ENCODE measurements at regions not wholly inside any gene's neighbourhood (a gene's known extent, or its start where the extent isn't known, plus 50 kb on each side); places are given as distances from the start of the nearest gene placed in this dataset.

- peaks cover 2% of the 10 kb centered on the region for H3K27me3 Mint-ChIP-seq (ENCODE audit: low read depth, unreplicated experiment)
- no peaks in the 10 kb centered on the region for H3K9me3 ChIP-seq (ENCODE audit: insufficient read depth, low read depth, low read length)
- DNase-seq (ENCODE audit: low read depth) (peak; percentile 39), FAIRE-seq (no peak)
- no peak overlapping the region for H3K4me3 Mint-ChIP-seq (ENCODE audit: unreplicated experiment)
- H3K27me3 ChIP-seq (ENCODE audit: insufficient read depth, low read length) = no peaks in the 10 kb centered on the region
- H3K27ac Mint-ChIP-seq (ENCODE audit: unreplicated experiment) = no peak overlapping the region
- no peaks in the 10 kb centered on the region for H3K36me3 ChIP-seq (ENCODE audit: insufficient read depth, low read length)
- no peak overlapping the region for H3K27ac ChIP-seq (ENCODE audit: low read depth, low read length)
- no peaks in the 10 kb centered on the region for H3K4me1 ChIP-seq (ENCODE audit: insufficient read depth, low read length)
- H3K9ac ChIP-seq (ENCODE audit: low read length) = no peak overlapping the region
- no peak for TF ChIP-seq EZH2 (IDR thresholded peaks at IDR 0.05; ENCODE audit: insufficient read depth, low read length)
- no peak overlapping the region for H3K4me2 ChIP-seq (ENCODE audit: low read length)
- H2AFZ ChIP-seq (ENCODE audit: low read depth, low read length) = no peak overlapping the region
- no peaks in the 10 kb centered on the region for H3K9me3 Mint-ChIP-seq (ENCODE audit: unreplicated experiment)
- H3K79me2 ChIP-seq (ENCODE audit: insufficient read depth, low read length) = no peaks in the 10 kb centered on the region
- no peaks in the 10 kb centered on the region for H3K36me3 Mint-ChIP-seq (ENCODE audit: low read depth, unreplicated experiment)
- no peak overlapping the region for H3K4me3 ChIP-seq (ENCODE audit: insufficient read depth, low read depth, low read length)
- H4K20me1 ChIP-seq (ENCODE audit: insufficient read depth, low read length) = no peaks in the 10 kb centered on the region
- H3K4me1 Mint-ChIP-seq (ENCODE audit: low read depth, unreplicated experiment) = no peaks in the 10 kb centered on the region
These were observed 57.7 kb upstream of the DPT start for GRCh38 chr1:168786476-168787330.

- H3K9me3 Mint-ChIP-seq (ENCODE audit: unreplicated experiment) = no peaks in the 10 kb centered on the region
- no peak for TF ChIP-seq CTCF (IDR thresholded peaks at IDR 0.05; ENCODE audit: insufficient read depth, low read depth, low read length)
- TF ChIP-seq EZH2 (IDR thresholded peaks at IDR 0.05; ENCODE audit: insufficient read depth, low read length) = no peak
- no peak overlapping the region for H3K27ac Mint-ChIP-seq (ENCODE audit: unreplicated experiment)
- DNase-seq (ENCODE audit: low read depth) (no peak), FAIRE-seq (no peak)
- H3K9ac ChIP-seq (ENCODE audit: low read length) = no peak overlapping the region
- no peaks in the 10 kb centered on the region for H3K4me1 Mint-ChIP-seq (ENCODE audit: low read depth, unreplicated experiment)
- no peaks in the 10 kb centered on the region for H3K36me3 ChIP-seq (ENCODE audit: insufficient read depth, low read length)
- H3K27ac ChIP-seq (ENCODE audit: low read depth, low read length) = no peak overlapping the region
- no peaks in the 10 kb centered on the region for H3K9me3 ChIP-seq (ENCODE audit: insufficient read depth, low read depth, low read length)
- no peaks in the 10 kb centered on the region for H3K79me2 ChIP-seq (ENCODE audit: insufficient read depth, low read length)
- no peaks in the 10 kb centered on the region for H3K36me3 Mint-ChIP-seq (ENCODE audit: low read depth, unreplicated experiment)
- no peaks in the 10 kb centered on the region for H3K27me3 ChIP-seq (ENCODE audit: insufficient read depth, low read length)
- no peak overlapping the region for H3K4me3 Mint-ChIP-seq (ENCODE audit: unreplicated experiment)
- no peaks in the 10 kb centered on the region for H3K4me1 ChIP-seq (ENCODE audit: insufficient read depth, low read length)
- H4K20me1 ChIP-seq (ENCODE audit: insufficient read depth, low read length) = no peaks in the 10 kb centered on the region
- no peak overlapping the region for H2AFZ ChIP-seq (ENCODE audit: low read depth, low read length)
- no peak overlapping the region for H3K4me2 ChIP-seq (ENCODE audit: low read length)
- no peak overlapping the region for H3K4me3 ChIP-seq (ENCODE audit: insufficient read depth, low read depth, low read length)
- no peaks in the 10 kb centered on the region for H3K27me3 Mint-ChIP-seq (ENCODE audit: low read depth, unreplicated experiment)
These were observed 59.3 kb upstream of the DPT start for GRCh38 chr1:168788258-168788657.

- no peaks in the 10 kb centered on the region for H3K4me1 ChIP-seq (ENCODE audit: insufficient read depth, low read length)
- H3K79me2 ChIP-seq (ENCODE audit: insufficient read depth, low read length) = no peaks in the 10 kb centered on the region
- no peak overlapping the region for H3K9ac ChIP-seq (ENCODE audit: low read length)
- FAIRE-seq (no peak), DNase-seq (ENCODE audit: low read depth) (no peak)
- no peak overlapping the region for H3K27ac ChIP-seq (ENCODE audit: low read depth, low read length)
- H3K27me3 ChIP-seq (ENCODE audit: insufficient read depth, low read length) = no peaks in the 10 kb centered on the region
- H3K36me3 Mint-ChIP-seq (ENCODE audit: low read depth, unreplicated experiment) = no peaks in the 10 kb centered on the region
- no peak overlapping the region for H3K4me3 ChIP-seq (ENCODE audit: insufficient read depth, low read depth, low read length)
- no peaks in the 10 kb centered on the region for H4K20me1 ChIP-seq (ENCODE audit: insufficient read depth, low read length)
- H3K9me3 Mint-ChIP-seq (ENCODE audit: unreplicated experiment) = no peaks in the 10 kb centered on the region
- H3K9me3 ChIP-seq (ENCODE audit: insufficient read depth, low read depth, low read length) = no peaks in the 10 kb centered on the region
- TF ChIP-seq CTCF (IDR thresholded peaks at IDR 0.05; ENCODE audit: insufficient read depth, low read depth, low read length) = no peak
- no peak overlapping the region for H3K4me3 Mint-ChIP-seq (ENCODE audit: unreplicated experiment)
- H3K4me1 Mint-ChIP-seq (ENCODE audit: low read depth, unreplicated experiment) = no peaks in the 10 kb centered on the region
- H3K27me3 Mint-ChIP-seq (ENCODE audit: low read depth, unreplicated experiment) = no peaks in the 10 kb centered on the region
- no peaks in the 10 kb centered on the region for H3K36me3 ChIP-seq (ENCODE audit: insufficient read depth, low read length)
- no peak overlapping the region for H2AFZ ChIP-seq (ENCODE audit: low read depth, low read length)
- no peak overlapping the region for H3K27ac Mint-ChIP-seq (ENCODE audit: unreplicated experiment)
- no peak overlapping the region for H3K4me2 ChIP-seq (ENCODE audit: low read length)
These were observed 60.5 kb upstream of the DPT start for GRCh38 chr1:168789501-168789900.

All from astrocyte (in vitro differentiated cells and primary cell).